Adipocyte (in vitro differentiated cells): ENCODE measurements at regions not wholly inside any gene's neighbourhood (a gene's known extent, or its start where the extent isn't known, plus 50 kb on each side); places are given as distances from the start of the nearest gene placed in this dataset.
A peak's percentile ranks its signal among the peaks of the same experiment; 100 is the strongest.
"Not testable (repeated sequence)": the region's sequence is repeated elsewhere in the genome, so short reads cannot be mapped to it uniquely, and the experiment has no call there.

ENCODE experiments used
- DNase-seq: peaks from one replicate; pipeline ENCODE4 v3.0.0-alpha.2; 2015; ENCODE audit warnings: low read depth
- H3K27me3 ChIP-seq: replicated peaks from 2 replicates; pipeline ENCODE4 v1.7.0; 2013; ENCODE audit warnings: mild to moderate bottlenecking, low read length, moderate library complexity; ENCODE audit not compliant: control insufficient read depth, insufficient read depth
- H3K36me3 ChIP-seq: 2 replicates; pipeline ENCODE4 v1.7.0; 2013; ENCODE audit warnings: low read length, mild to moderate bottlenecking, moderate library complexity; ENCODE audit not compliant: control insufficient read depth, insufficient read depth, severe bottlenecking
- H3K4me1 ChIP-seq: 2 replicates; pipeline ENCODE4 v1.7.0; 2013; ENCODE audit warnings: mild to moderate bottlenecking, low read length, moderate library complexity; ENCODE audit not compliant: control insufficient read depth, insufficient read depth
- H3K4me3 ChIP-seq: 2 replicates; pipeline ENCODE4 v1.7.0; 2013; ENCODE audit warnings: mild to moderate bottlenecking, low read length, moderate library complexity
- H3K9ac ChIP-seq: 2 replicates; pipeline ENCODE4 v1.7.0; 2013; ENCODE audit warnings: mild to moderate bottlenecking, low read length, moderate library complexity
- H3K9me3 ChIP-seq: 2 replicates; pipeline ENCODE4 v1.7.0; 2013; ENCODE audit warnings: mild to moderate bottlenecking, low read length, moderate library complexity; ENCODE audit not compliant: control insufficient read depth

DNA sequence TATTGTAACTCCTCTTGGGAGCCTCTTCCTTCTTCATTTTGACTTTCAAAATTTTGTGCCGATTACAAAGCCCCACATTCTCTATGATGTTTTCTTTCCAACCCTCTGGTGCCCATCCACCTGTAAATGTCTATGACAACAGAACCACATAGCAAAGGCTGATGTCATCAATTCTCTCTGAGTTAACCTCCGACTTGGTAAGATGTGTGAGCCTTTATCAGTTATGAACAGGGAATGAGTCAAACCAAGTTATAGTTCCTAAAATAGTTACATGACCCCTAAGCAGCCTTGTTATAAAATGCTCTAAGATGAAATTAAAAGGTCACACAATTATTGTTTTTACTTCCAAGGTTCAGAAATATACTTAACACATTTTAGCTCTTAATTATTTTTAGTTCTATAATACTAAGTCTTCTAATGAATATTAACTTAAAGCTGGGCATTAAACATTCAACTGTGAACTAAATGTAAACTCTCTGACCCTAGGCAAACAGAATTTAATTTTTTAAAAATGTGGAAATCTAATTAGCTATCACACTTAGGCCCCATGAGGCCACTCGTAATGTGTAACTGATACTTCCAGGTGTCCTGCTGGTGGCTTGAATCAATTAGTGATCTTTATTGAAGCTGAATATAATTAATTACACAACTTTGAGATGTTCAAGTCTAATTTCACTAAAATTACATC lies 102.3 kb upstream of the CYRIA start:
- Histone ChIP-seq H3K4me1 (no peaks in the 10 kb centered on the region), H3K27me3 (peaks cover 24% of the 10 kb centered on the region), H3K36me3 (no peaks in the 10 kb centered on the region), H3K4me3 (no peak overlapping the region), H3K9ac (no peak overlapping the region), H3K9me3 (peaks cover 6% of the 10 kb centered on the region)
- no peak for DNase-seq

DNA sequence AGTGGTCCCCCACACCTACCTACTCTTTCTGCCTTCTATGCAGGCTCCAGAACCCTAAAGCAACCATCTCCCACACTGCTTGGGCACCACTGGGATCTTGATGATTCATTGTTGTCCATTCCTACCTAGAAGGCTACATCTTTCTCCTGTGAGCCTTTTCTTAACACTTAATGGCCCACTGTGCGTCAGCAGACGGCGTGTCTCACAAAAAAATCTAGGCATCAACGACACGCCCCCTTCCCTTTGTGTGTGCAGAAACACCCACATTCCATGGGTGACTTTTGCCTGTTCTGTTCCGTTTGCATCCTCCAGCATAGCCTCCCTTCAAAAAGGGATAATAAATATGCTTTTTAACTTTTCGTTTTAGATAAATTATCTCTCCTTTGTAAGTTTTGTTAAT lies 99.7 kb upstream of the CYRIA start:
- peaks cover 16% of the 10 kb centered on the region for H3K27me3 ChIP-seq
- no peaks in the 10 kb centered on the region for H3K36me3 ChIP-seq
- H3K4me1 ChIP-seq = peaks cover 10% of the 10 kb centered on the region
- H3K4me3 ChIP-seq = no peak overlapping the region
- H3K9me3 ChIP-seq = peaks cover 6% of the 10 kb centered on the region
- no peak for DNase-seq
- H3K9ac ChIP-seq = no peak overlapping the region

DNA sequence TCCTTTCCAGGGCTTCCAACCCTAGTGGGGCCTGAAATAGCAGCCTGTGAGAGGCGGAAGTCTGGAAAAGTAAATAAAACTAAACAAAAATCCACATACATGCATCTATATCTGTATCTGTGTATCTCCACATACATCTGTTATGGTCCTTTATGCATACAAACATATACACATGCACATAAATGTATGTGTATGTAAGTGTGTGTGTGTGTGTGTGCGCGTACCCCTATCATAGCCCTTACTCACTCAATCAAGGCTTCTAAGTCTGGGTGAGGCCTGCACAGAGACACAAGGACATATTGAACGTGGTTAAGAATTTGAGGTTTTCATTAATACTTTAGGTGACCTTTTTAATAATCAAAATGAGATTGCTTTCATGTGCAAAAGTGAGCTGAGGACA lies 98.9 kb upstream of the CYRIA start:
- no peak for DNase-seq
- Histone ChIP-seq H3K27me3 (peaks cover 10% of the 10 kb centered on the region), H3K9me3 (peaks cover 6% of the 10 kb centered on the region), H3K4me3 (no peak overlapping the region), H3K9ac (no peak overlapping the region), H3K36me3 (no peaks in the 10 kb centered on the region), H3K4me1 (peaks cover 10% of the 10 kb centered on the region)

DNA sequence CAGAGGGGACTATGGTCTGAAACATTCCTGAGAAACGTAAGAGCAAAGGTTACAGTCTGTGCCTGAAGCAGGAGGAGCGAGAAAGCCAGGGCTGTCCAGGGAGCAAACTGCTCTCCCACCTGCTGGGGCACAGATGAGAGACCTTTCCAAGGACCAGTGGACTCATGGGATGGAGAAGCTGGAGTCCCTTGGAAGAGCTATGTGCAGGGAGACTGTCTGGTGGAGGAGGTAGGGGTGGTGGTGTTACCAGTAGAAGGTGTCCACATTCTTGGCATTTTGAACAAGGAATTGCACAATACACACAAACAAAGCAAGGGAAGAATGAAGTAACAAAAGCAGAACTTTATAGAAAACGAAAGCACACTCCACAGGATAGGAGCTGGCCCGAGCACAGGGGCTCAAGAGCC lies 97.9 kb upstream of the CYRIA start:
- peaks cover 6% of the 10 kb centered on the region for H3K9me3 ChIP-seq
- H3K4me1 ChIP-seq = peaks cover 10% of the 10 kb centered on the region
- DNase-seq = peak; percentile 36

DNA sequence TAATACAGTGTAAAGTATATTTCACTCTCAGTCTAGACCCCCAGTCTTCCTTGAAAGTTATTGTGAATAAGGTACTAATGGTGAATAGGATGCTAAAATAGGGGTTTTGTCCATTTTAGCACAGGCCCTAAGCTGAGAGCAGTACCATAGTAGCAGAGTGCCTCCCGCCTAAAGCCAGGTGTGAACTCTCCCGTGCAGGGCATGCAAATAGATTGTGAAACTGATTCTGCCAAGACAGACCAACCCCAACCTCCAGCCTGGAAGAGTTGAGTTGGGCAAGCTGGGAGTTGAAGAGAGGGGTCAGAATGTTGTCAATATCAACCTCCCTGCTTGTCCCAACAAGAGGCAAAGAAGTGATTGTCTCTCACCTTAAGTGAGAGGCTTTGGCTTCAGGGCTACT lies 97.4 kb upstream of the CYRIA start:
- Histone ChIP-seq H3K4me1 (peaks cover 10% of the 10 kb centered on the region), H3K9ac (no peak overlapping the region), H3K4me3 (no peak overlapping the region), H3K9me3 (peaks cover 6% of the 10 kb centered on the region), H3K36me3 (no peaks in the 10 kb centered on the region), H3K27me3 (peaks cover 8% of the 10 kb centered on the region)
- DNase-seq = no peak

More for the DNA sequence above, 97.9 kb upstream of the CYRIA start:
- H3K9ac ChIP-seq = no peak overlapping the region
- no peak overlapping the region for H3K4me3 ChIP-seq
- no peaks in the 10 kb centered on the region for H3K36me3 ChIP-seq
- H3K27me3 ChIP-seq = peaks cover 4% of the 10 kb centered on the region

DNA sequence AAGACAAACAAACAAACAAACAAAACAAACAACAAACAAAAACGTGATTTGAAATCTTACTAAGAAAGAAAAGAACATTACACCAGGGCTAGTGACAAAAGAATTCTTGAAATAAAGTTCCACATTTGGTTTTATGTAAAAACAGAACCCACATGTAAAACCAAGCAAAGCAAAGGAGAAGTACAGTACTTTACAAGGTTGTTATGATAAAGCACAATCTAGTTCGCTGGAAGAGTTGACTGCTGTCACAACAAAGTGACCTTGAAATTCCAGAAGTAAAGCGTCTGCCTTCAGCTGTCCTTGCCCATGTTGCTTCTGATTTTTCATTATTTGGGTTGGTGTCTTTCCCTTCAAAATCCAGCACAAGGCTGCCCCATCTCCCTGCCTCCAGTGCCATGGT lies 94.8 kb upstream of the CYRIA start:
- no peak for DNase-seq
- H3K27me3 ChIP-seq = peaks cover 10% of the 10 kb centered on the region
- H3K9me3 ChIP-seq = no peaks in the 10 kb centered on the region
- no peak overlapping the region for H3K4me3 ChIP-seq
- peaks cover 13% of the 10 kb centered on the region for H3K4me1 ChIP-seq
- no peak overlapping the region for H3K9ac ChIP-seq
- no peaks in the 10 kb centered on the region for H3K36me3 ChIP-seq

DNA sequence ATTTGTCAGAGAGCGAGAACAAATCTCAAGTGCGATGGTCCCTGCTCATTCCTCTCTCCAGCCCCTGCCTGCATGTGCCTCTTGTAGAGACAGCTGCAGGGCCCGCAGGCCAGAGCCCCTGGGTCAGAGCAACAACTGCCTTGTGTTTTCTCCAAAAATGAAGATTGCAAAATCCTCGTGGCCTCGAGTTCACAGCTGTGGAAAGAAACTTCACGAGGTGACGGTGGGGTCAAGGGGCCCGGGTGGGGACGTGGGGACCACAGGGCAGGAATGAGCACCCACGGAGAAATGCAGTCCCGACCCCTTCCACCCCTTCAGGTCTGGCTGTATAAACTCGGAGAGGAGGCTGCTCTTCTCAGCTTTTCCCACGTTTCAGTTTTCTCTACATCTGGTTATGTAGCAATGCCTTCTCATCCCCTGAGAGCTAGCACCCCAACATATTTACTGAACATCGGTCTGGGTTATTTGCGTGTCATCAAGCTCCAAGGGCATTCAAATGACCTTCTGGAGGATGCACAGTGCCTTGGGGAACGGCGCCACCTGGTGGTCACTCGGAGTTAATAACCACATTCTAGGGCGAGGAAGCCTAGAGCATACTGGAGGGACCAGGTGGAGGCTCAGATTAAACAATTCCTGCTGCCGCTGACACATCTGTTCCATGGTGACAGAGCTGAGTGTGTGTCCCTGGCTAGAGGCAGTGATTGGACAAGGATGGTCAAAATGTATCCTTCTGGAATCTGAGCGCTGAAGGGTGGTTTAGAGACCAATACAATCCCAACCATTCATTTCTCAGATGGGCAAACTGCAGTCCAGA lies 91.4 kb upstream of the CYRIA start:
- H3K27me3 ChIP-seq = peaks cover 10% of the 10 kb centered on the region
- H3K4me1 ChIP-seq = peaks cover 13% of the 10 kb centered on the region
- no peak overlapping the region for H3K9ac ChIP-seq
- no peaks in the 10 kb centered on the region for H3K9me3 ChIP-seq
- peak; percentile 78 for DNase-seq
- no peak overlapping the region for H3K4me3 ChIP-seq
- H3K36me3 ChIP-seq = no peaks in the 10 kb centered on the region

DNA sequence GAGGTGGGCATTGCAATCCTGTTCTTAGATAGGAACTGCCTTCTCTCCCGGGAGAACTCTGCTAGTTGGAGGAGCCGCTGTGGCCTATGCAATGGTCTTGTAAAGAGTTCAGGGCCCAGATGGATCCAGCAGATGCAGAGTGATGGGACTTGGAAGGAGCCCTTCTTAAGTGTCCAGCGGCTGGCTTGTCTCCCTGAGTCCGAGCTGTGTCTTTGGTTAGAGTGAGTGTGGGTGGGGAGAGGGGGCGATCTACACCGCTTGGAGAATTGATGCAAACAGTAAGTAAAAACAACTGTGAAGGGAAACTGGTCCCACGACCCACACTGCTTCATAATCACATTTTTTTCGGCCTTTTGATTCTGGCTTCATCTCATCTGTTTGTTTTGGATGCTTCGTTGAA lies 89.8 kb upstream of the CYRIA start:
- Histone ChIP-seq H3K9me3 (no peaks in the 10 kb centered on the region), H3K4me3 (no peak overlapping the region)

DNA sequence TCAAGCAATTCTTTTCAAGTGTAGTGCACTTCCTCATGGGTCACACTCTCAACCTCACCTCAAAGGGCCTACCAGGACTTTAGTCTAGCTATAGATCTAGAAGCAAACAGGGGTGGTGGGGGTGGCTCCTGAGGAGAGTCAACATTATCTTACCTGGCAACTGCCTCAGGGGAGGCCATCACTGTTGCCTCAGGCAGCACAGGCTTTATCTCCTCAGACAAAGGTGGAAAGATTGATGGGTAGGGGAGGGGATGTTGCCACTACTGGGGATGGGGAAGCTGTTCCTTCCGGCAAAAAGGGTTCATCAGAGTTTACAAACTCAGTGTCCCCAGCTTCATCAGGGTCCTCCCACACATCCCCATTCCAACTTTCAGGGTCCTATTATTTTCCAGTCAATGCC lies 87.4 kb upstream of the CYRIA start:
- H3K9ac ChIP-seq, DNase-seq, H3K4me1 ChIP-seq, H3K36me3 ChIP-seq, H3K4me3 ChIP-seq, H3K9me3 ChIP-seq: not testable (repeated sequence)
- H3K27me3 ChIP-seq = peaks cover 13% of the 10 kb centered on the region

More for the DNA sequence above, 89.8 kb upstream of the CYRIA start:
- Histone ChIP-seq H3K9ac (no peak overlapping the region), H3K36me3 (no peaks in the 10 kb centered on the region), H3K4me1 (peaks cover 3% of the 10 kb centered on the region), H3K27me3 (peaks cover 9% of the 10 kb centered on the region)
- no peak for DNase-seq

DNA sequence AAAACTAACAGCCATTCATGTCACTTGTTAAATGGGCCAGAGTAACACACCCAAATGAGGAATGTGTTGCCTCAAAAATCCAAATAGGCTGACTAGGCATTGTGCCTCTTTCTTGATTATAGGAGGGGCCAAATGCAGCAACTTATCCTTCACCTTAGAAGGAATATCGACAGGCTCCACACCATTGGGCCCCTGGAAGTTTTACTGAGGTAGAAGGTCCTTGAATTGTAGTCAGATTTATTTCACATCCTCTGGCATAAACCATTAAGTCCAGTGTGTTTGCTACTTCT lies 85.2 kb upstream of the CYRIA start:
- not testable (repeated sequence) for H3K9ac ChIP-seq, H3K36me3 ChIP-seq, H3K4me1 ChIP-seq

DNA sequence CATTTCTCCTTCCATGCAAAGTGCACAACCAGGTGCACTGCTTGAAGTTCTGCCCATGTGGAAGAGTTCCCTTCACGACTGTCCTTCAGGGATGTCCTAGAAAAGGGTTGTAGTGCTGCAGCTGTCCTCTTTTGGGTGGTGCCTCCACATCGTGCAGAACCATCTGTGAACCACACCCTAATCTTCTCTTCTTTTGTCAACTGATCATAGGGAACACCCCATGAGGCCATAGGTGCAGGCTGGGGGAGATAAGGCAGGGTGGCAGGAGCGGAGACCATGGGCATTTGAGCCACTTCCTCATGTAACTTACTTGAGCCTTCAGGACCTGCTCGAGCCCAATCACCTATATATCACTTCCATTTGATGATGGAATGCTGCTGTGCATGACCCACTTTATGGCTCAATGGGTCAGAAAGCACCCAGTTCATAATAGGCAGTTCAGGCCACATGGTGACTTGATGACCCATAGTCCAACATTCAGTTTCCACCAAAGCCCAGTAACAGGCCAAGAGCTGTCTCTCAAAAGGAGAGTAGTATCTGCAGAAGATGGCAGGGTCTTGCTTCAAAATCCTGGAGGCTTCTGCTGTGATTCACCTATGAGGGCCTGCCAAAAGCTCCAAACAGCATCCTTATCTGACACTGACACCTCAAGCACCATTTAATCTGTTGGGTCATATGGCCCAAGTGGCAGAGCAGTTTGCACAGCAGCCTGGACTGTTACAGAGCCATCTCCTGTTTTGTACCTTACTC lies 84.7 kb upstream of the CYRIA start:
- H3K27me3 ChIP-seq = peaks cover 20% of the 10 kb centered on the region
- H3K4me3 ChIP-seq = no peak overlapping the region
- H3K9me3 ChIP-seq = no peaks in the 10 kb centered on the region
- H3K36me3 ChIP-seq = no peaks in the 10 kb centered on the region
- H3K4me1 ChIP-seq = no peaks in the 10 kb centered on the region
- DNase-seq = no peak
- H3K9ac ChIP-seq = no peak overlapping the region

More for the DNA sequence above, 85.2 kb upstream of the CYRIA start:
- peaks cover 20% of the 10 kb centered on the region for H3K27me3 ChIP-seq
- DNase-seq, H3K9me3 ChIP-seq, H3K4me3 ChIP-seq: not testable (repeated sequence)
